Left kidney (tissue), 1 donor: ENCODE measurements at regions not wholly inside any gene's neighbourhood (a gene's known extent, or its start where the extent isn't known, plus 50 kb on each side); places are given as distances from the start of the nearest gene placed in this dataset.

ENCODE experiments used
- DNase-seq: peaks from one replicate; pipeline ENCODE4 v3.0.0-alpha.2; 2013

DNA sequence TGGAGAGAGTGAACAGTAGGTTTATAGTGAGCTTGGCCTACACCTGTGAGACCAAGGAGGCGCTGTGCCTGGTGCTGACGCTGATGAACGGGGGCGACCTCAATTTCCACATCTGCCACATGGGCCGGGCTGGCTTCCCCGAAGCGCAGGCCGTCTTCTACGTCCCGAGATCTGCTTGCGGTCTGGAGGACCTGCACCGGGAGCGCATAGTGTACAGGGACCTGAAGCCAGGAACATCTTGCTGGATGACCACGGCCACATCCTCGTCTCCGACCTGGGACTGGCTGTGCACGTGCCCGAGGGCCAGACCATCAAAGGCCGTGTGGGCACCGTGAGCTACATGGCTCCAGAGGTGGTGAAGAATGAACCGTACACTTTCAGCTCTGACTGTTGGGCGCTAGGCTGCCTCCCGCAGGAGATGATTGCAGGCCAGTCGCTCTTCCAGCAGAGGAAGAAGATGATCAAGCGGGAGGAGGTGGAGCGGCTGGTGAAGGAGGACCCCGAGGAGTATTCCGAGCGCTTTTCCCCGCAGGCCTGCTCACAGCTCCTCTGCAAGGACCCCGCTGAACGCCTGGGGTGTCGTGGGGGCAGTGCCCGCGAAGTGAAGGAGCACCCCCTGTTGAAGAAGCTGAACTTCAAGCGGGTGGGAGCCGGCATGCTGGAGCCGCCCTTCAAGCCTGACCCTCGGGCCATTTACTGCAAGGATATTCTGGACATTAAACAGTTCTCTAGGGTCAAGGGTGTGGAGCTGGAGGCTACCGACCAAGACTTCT, 139.0 kb downstream of the ZDHHC20 start:
- no peak for DNase-seq

DNA sequence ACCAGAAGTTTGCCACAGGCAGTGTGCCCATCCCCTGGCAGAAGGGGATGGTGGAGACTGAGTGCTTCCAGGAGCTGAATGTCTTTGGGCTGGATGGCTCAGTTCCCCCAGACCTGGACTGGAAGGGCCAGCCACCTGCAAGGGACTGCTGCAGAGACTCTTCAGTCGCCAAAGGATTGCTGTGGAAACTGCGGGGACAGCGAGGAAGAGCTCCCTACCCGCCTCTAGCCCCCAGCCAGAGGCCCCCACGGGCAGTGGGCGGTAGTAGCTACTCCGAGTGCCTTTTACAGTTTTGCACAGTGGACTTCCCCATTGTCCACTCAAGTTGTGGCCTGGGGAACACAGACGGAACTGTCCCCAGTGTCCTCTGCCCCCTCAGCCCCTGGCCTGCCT, 138.5 kb downstream of the ZDHHC20 start:
- DNase-seq: no peak

DNA sequence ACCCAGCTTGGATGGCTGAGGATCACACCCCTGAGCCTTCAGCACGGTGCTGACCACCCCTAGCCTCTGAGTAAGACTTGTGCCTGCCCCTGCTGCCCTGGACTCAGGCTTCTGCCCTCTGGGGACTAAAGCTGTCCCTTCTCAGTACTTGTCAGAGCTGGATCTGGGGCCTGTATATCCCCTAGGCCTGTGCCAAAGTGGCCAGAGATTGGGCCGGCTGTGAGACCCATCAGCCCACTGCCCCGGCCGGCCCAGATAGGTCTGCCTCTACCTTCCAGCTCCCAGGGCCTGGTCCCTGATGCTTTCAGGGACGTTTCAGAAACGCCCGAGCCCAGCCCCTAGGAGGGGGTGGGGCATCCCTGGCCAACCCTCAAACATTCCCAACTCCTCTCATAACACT, 137.8 kb downstream of the ZDHHC20 start:
- DNase-seq: no peak

DNA sequence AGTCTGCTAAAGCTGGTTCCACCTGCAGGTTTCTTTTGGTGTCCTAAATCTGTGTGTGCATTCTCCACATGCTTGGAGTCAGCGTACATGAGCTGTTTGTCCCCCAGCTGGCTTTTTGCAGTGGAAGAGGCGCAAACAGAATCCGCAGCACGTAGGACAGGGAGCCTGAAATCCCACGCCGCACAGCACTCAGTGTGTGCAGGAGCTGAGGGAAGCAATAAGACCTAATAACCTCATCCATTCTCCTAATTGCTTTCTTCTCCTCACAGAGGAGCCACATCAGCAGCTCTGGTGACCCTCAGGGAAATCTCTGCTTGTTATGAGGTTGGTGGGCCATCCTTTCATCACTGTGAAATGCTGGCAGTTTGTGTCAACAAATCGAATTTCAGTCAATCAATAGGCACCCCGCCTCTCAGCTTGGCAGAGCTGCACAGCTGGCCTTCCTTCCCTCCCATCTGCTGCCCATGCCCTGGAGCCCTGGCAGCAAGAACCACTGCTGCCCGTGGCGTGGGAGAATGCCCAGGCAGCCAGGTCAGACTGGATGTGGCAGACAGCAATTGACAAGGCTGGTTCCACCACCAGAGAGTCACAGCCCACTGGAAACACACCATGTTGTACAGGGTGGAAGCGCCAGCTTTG, 136.7 kb downstream of the ZDHHC20 start:
- DNase-seq: no peak
